Breast epithelium (tissue), 4 donors: ENCODE measurements at regions not wholly inside any gene's neighbourhood (a gene's known extent, or its start where the extent isn't known, plus 50 kb on each side); places are given as distances from the start of the nearest gene placed in this dataset.

Source experiments
- DNase-seq, 2 donors: peaks; one replicate each; pipeline ENCODE4 v3.0.0-alpha.2; 2019; ENCODE audit warnings: low spot score in 2 of 2
- H3K27ac ChIP-seq, 2 donors: fragments of 200-600 bp; sonication (generic) in 1 of 2; one replicate each; pipeline ENCODE4 v1.5.1; 2016 to 2019; ENCODE audit warnings: mild to moderate bottlenecking in 1 of 2
- H3K27me3 ChIP-seq, 2 donors: fragments of 200-600 bp; sonication (generic) in 1 of 2; one replicate each; pipeline versions ENCODE4 v1.5.1 to v1.6.0; 2017 to 2019; ENCODE audit warnings: control low read depth in 1 of 2, mild to moderate bottlenecking in 1 of 2
- H3K36me3 ChIP-seq: fragments of 200-600 bp; one replicate; pipeline ENCODE4 v1.5.1; 2019
- H3K4me1 ChIP-seq, 2 donors: fragments of 200-600 bp; sonication (generic); one replicate each; pipeline ENCODE4 v1.5.1; 2016 to 2019; ENCODE audit warnings: control low read depth in 1 of 2
- H3K4me3 ChIP-seq, 3 donors: fragments of 200-600 bp; sonication (generic); 1 replicate in 2 of 3; 2 replicates in 1 of 3; pipeline ENCODE4 v1.5.1; 2016 to 2019; ENCODE audit warnings: mild to moderate bottlenecking in 3 of 3, moderate library complexity in 2 of 3
- H3K9me3 ChIP-seq, 2 donors: fragments of 200-600 bp; sonication (generic) in 1 of 2; one replicate each; pipeline ENCODE4 v1.5.1; 2016 to 2019; ENCODE audit warnings: control low read depth in 1 of 2
- CTCF ChIP-seq, 3 donors: fragments of 450-650 bp; IDR thresholded peaks; one replicate each; pipeline ENCODE4 v1.5.1; 2016 to 2017; ENCODE audit warnings: antibody characterized with exemption in 3 of 3, mild to moderate bottlenecking in 3 of 3, moderate library complexity in 3 of 3
- POLR2A ChIP-seq: fragments of 450-650 bp; IDR thresholded peaks from one replicate; pipeline ENCODE4 v1.6.1; 2016; ENCODE audit warnings: antibody characterized with exemption, mild to moderate bottlenecking, moderate library complexity
- POLR2AphosphoS5 ChIP-seq, 3 donors: sonication (generic); formaldehyde crosslinking; IDR thresholded peaks; one replicate each; pipeline ENCODE4 v1.6.1; 2017; ENCODE audit warnings: antibody characterized with exemption in 3 of 3
- intact Hi-C: fragments of 100-400 bp; cut with DNase I; formaldehyde crosslinking; loops from one replicate; pipeline ENCODE4 v1.15.1; 2023; ENCODE audit warnings: low total_unique reads

- no peaks in the 10 kb centered on the region for H3K27me3 ChIP-seq
- no peaks in the 10 kb centered on the region for H3K9me3 ChIP-seq
- no peak overlapping the region for H3K27ac ChIP-seq
- no peak overlapping the region for H3K4me3 ChIP-seq
- DNase-seq, result no peak
- no peaks in the 10 kb centered on the region for H3K36me3 ChIP-seq
- H3K4me1 ChIP-seq, result no peaks in the 10 kb centered on the region
- intact Hi-C loops, result no loop called here
- no peak for TF ChIP-seq POLR2AphosphoS5 (IDR thresholded peaks at IDR 0.05)
- no peak for TF ChIP-seq CTCF (IDR thresholded peaks at IDR 0.05)
- no peak for TF ChIP-seq POLR2A
Observed at GRCh38 chr5:161034451-161034850, 182.4 kb upstream of the ATP10B start.

- intact Hi-C loops, result no loop called here
- no peak overlapping the region for H3K27ac ChIP-seq
- no peak for DNase-seq
- no peaks in the 10 kb centered on the region for H3K4me1 ChIP-seq
- no peak overlapping the region for H3K4me3 ChIP-seq
- no peak for TF ChIP-seq POLR2AphosphoS5 (IDR thresholded peaks at IDR 0.05)
- no peak for TF ChIP-seq CTCF (IDR thresholded peaks at IDR 0.05)
- no peak for TF ChIP-seq POLR2A
- H3K9me3 ChIP-seq, result no peaks in the 10 kb centered on the region
- H3K36me3 ChIP-seq, result no peaks in the 10 kb centered on the region
- H3K27me3 ChIP-seq, result no peaks in the 10 kb centered on the region
Observed at GRCh38 chr5:161030229-161030628, 178.2 kb upstream of the ATP10B start.

GRCh38 chr5:161027763-161028162, 175.8 kb upstream of the ATP10B start:
- TF ChIP-seq CTCF (IDR thresholded peaks at IDR 0.05) (no peak), POLR2AphosphoS5 (IDR thresholded peaks at IDR 0.05) (no peak), POLR2A (no peak)
- Histone ChIP-seq H3K4me3 (no peak overlapping the region), H3K27ac (no peak overlapping the region), H3K27me3 (no peaks in the 10 kb centered on the region), H3K4me1 (no peaks in the 10 kb centered on the region), H3K36me3 (no peaks in the 10 kb centered on the region), H3K9me3 (no peaks in the 10 kb centered on the region)
- intact Hi-C loops, result no loop called here
- DNase-seq, result no peak

- no peak overlapping the region for H3K4me3 ChIP-seq
- TF ChIP-seq POLR2A (no peak), CTCF (IDR thresholded peaks at IDR 0.05) (no peak)
- DNase-seq, result no peak
- H3K27ac ChIP-seq, result no peak overlapping the region
- intact Hi-C loops, result no loop called here
- no peaks in the 10 kb centered on the region for H3K9me3 ChIP-seq
- H3K36me3 ChIP-seq, result no peaks in the 10 kb centered on the region
- H3K4me1 ChIP-seq, result no peaks in the 10 kb centered on the region
- H3K27me3 ChIP-seq, result no peaks in the 10 kb centered on the region
Observed at GRCh38 chr5:161023551-161023950, 171.5 kb upstream of the ATP10B start.

GRCh38 chr5:161022151-161022550, 170.1 kb upstream of the ATP10B start:
- DNase-seq, result no peak
- Histone ChIP-seq H3K27ac (no peak overlapping the region), H3K36me3 (no peaks in the 10 kb centered on the region), H3K4me1 (no peaks in the 10 kb centered on the region), H3K4me3 (no peak overlapping the region), H3K9me3 (no peaks in the 10 kb centered on the region), H3K27me3 (no peaks in the 10 kb centered on the region)
- intact Hi-C loops, result no loop called here
- no peak for TF ChIP-seq POLR2AphosphoS5 (IDR thresholded peaks at IDR 0.05)
- no peak for TF ChIP-seq CTCF (IDR thresholded peaks at IDR 0.05)
- TF ChIP-seq POLR2A, result no peak
